ENCODE measurements at regions not wholly inside any gene's neighbourhood (a gene's known extent, or its start where the extent isn't known, plus 50 kb on each side); places are given as distances from the start of the nearest gene placed in this dataset.

- DNase-seq (ENCODE audit: low spot score in 2 of 2): peak; percentile 26 to 58
- Histone ChIP-seq H3K27me3 (peaks cover 11% of the 10 kb centered on the region), H3K36me3 (no peaks in the 10 kb centered on the region), H3K27ac (no peak overlapping the region), H3K4me3 (no peak overlapping the region), H3K9me3 (no peaks in the 10 kb centered on the region), H3K4me1 (no peaks in the 10 kb centered on the region)
- WGBS: 89% methylated on average over 9 of the region's 9 CpGs
- TF ChIP-seq CTCF (IDR thresholded peaks at IDR 0.05): no peak
- TF ChIP-seq POLR2AphosphoS5 (IDR thresholded peaks at IDR 0.05): no peak
- TF ChIP-seq EP300 (IDR thresholded peaks at IDR 0.05): no peak
- no peak for TF ChIP-seq POLR2A (IDR thresholded peaks at IDR 0.05)
Measured at GRCh38 chr14:101008631-101009336, 105.3 kb upstream of the RTL1 start.

DNA sequence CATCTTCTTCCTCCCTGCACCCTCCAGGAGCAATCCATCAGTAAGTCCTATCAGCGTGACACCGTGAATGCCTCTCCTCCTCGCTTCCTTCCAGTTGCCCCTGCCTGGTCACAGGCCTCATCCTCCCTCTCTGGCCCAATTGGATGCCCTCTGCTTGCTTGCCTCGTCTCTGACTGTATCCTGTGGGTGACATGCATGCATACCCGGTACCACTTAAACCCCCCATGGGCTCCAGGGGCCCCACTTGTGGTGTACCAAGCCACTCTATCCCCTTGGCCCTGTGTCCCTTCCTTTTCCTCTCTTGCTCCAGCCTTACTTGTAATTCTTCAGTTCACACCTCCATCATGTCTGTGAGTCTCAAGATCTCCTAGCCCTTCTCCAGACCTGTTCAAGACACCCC, 106.0 kb upstream of the RTL1 start:
- peak; percentile 37 to 39 for DNase-seq (ENCODE audit: low spot score in 2 of 2)
- Histone ChIP-seq H3K36me3 (no peaks in the 10 kb centered on the region), H3K4me3 (no peak overlapping the region), H3K4me1 (no peaks in the 10 kb centered on the region), H3K27ac (no peak overlapping the region), H3K27me3 (peaks cover 6% of the 10 kb centered on the region), H3K9me3 (no peaks in the 10 kb centered on the region)
- WGBS: 89% methylated on average over 5 of the region's 5 CpGs
- TF ChIP-seq POLR2AphosphoS5 (IDR thresholded peaks at IDR 0.05) (no peak), POLR2A (IDR thresholded peaks at IDR 0.05) (no peak), EP300 (IDR thresholded peaks at IDR 0.05) (no peak), CTCF (IDR thresholded peaks at IDR 0.05) (no peak)

- H3K36me3 ChIP-seq: no peaks in the 10 kb centered on the region
- no peak overlapping the region for H3K27ac ChIP-seq
- H3K4me3 ChIP-seq: no peak overlapping the region
- H3K9me3 ChIP-seq: no peaks in the 10 kb centered on the region
- DNase-seq (ENCODE audit: low spot score in 2 of 2): peak; percentile 28 to 63
- H3K27me3 ChIP-seq: peaks cover 6% of the 10 kb centered on the region
- WGBS: 92% methylated on average over 6 of the region's 6 CpGs
- no peaks in the 10 kb centered on the region for H3K4me1 ChIP-seq
- TF ChIP-seq POLR2A (IDR thresholded peaks at IDR 0.05) (no peak), EP300 (IDR thresholded peaks at IDR 0.05) (no peak), CTCF (IDR thresholded peaks at IDR 0.05) (no peak), POLR2AphosphoS5 (IDR thresholded peaks at IDR 0.05) (no peak)
Measured at GRCh38 chr14:101010293-101010692, 106.8 kb upstream of the RTL1 start.

DNA sequence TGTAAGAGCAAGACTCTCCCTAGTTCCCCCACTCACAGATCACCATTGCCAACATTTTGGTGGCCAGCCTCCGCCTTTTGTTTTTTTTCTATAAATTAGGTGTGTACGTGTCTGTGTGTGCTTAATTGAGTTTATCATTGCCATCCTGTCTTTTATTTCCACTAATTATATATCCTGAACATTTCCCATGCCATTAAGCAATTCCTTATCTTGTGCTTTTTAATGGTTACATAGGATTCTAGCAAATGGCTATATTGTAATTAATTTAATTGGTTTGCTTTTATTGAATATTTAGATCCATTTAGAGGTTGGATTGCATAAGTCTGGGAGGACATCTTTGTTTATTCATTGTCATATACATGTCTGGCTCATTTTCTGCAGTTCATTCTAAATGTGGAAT, 107.3 kb upstream of the RTL1 start:
- WGBS: 77% methylated on average over 2 of the region's 2 CpGs
- no peak for DNase-seq (ENCODE audit: low spot score in 2 of 2)

More for the DNA sequence above, 107.3 kb upstream of the RTL1 start:
- Histone ChIP-seq H3K36me3 (no peaks in the 10 kb centered on the region), H3K9me3 (no peaks in the 10 kb centered on the region), H3K4me1 (no peaks in the 10 kb centered on the region), H3K27me3 (peaks cover 3% of the 10 kb centered on the region), H3K4me3 (no peak overlapping the region), H3K27ac (no peak overlapping the region)
- TF ChIP-seq POLR2A (IDR thresholded peaks at IDR 0.05) (no peak), EP300 (IDR thresholded peaks at IDR 0.05) (no peak), CTCF (IDR thresholded peaks at IDR 0.05) (no peak), POLR2AphosphoS5 (IDR thresholded peaks at IDR 0.05) (no peak)

Data from suprapubic skin (tissue), 4 donors.